Gastroesophageal sphincter (tissue), 4 donors: ENCODE measurements at regions not wholly inside any gene's neighbourhood (a gene's known extent, or its start where the extent isn't known, plus 50 kb on each side); places are given as distances from the start of the nearest gene placed in this dataset.

Source experiments
- ATAC-seq: fragments of 150-250 bp; one replicate; pipeline ENCODE4 v1.9.1; 2016; ENCODE audit warnings: mild to moderate bottlenecking, moderate library complexity
- H3K27ac ChIP-seq, 4 donors: fragments of 200-600 bp; sonication (generic) in 3 of 4; 1 replicate in 3 of 4; 2 replicates in 1 of 4; pipeline ENCODE4 v1.5.1; 2016 to 2019
- H3K27me3 ChIP-seq: fragments of 200-600 bp; sonication (generic); one replicate; pipeline ENCODE4 v1.5.1; 2019
- H3K36me3 ChIP-seq, 2 donors: fragments of 200-600 bp; sonication (generic); one replicate each; pipeline ENCODE4 v1.5.1; 2019; ENCODE audit warnings: control low read depth in 1 of 2
- H3K4me1 ChIP-seq, 3 donors: fragments of 200-600 bp; sonication (generic); 1 replicate in 2 of 3; 2 replicates in 1 of 3; pipeline ENCODE4 v1.5.1; 2016 to 2019; ENCODE audit warnings: control low read depth in 2 of 3
- H3K4me3 ChIP-seq, 2 donors: fragments of 200-600 bp; sonication (generic); one replicate each; pipeline ENCODE4 v1.5.1; 2019; ENCODE audit warnings: mild to moderate bottlenecking in 1 of 2, moderate library complexity in 1 of 2
- H3K9me3 ChIP-seq, 3 donors: fragments of 200-600 bp; sonication (generic); one replicate each; pipeline ENCODE4 v1.5.1; 2017 to 2019; ENCODE audit warnings: control low read depth in 2 of 3
- EP300 ChIP-seq: sonication (generic); formaldehyde crosslinking; IDR thresholded peaks from one replicate; pipeline ENCODE4 v1.6.1; 2017; ENCODE audit warnings: antibody characterized with exemption, mild to moderate bottlenecking
- POLR2A ChIP-seq, 2 donors: fragments of 450-650 bp; IDR thresholded peaks; one replicate each; pipeline ENCODE4 v1.6.1; 2017; ENCODE audit warnings: antibody characterized with exemption in 2 of 2, mild to moderate bottlenecking in 2 of 2, moderate library complexity in 1 of 2
- POLR2AphosphoS5 ChIP-seq: sonication (generic); formaldehyde crosslinking; IDR thresholded peaks from one replicate; pipeline ENCODE4 v1.6.1; 2017; ENCODE audit warnings: antibody characterized with exemption
- WGBS, 2 donors: methylation state at CpG; one replicate each; pipeline ENCODE4 v1.1.5; 2018; ENCODE audit warnings: low coverage in 1 of 2; 5-methylcytosine and 5-hydroxymethylcytosine counted together
- TF ChIP-seq, protein P1 (sequence below), 4 experiments: fragments of 200-600 bp in 2 of 4; fragments of 450-650 bp in 2 of 4; sonication (generic) in 1 of 4; IDR thresholded peaks; one replicate each; pipeline ENCODE4 v1.5.1; 2017 to 2019; ENCODE audit warnings: antibody characterized with exemption in 4 of 4, mild to moderate bottlenecking in 2 of 4, moderate library complexity in 2 of 4

DNA sequence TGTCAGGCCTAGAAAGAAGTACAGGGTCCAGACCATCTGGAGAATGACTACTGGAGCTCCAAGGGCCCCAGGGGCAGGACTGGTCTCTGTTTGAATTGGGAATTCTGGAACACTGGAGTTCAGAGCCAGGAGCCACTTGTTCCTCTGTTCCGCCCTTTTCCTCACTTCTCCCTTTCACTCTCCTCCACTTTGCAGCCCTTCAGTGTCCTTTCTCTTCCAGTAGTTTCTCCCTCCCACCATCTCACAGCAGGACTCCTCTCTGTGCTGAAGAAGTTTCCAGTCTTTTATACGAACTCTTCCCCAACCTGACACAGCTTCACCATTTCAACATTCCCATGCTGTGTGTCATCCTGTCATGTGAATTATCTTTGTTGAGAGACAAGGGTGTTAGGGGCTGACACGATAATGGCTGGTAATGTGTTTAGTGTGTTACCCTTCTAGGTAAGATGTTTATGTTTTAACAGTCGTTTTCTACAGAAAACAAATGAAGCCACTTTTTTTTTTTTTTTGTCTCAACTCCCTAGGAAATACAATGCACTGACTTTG, 180.3 kb upstream of the MYOCD start:
- no peaks in the 10 kb centered on the region for H3K4me1 ChIP-seq
- no peaks in the 10 kb centered on the region for H3K36me3 ChIP-seq
- TF ChIP-seq POLR2AphosphoS5 (no peak), EP300 (no peak), POLR2A (IDR thresholded peaks at IDR 0.05) (no peak)
- TF ChIP-seq, protein P1, sequence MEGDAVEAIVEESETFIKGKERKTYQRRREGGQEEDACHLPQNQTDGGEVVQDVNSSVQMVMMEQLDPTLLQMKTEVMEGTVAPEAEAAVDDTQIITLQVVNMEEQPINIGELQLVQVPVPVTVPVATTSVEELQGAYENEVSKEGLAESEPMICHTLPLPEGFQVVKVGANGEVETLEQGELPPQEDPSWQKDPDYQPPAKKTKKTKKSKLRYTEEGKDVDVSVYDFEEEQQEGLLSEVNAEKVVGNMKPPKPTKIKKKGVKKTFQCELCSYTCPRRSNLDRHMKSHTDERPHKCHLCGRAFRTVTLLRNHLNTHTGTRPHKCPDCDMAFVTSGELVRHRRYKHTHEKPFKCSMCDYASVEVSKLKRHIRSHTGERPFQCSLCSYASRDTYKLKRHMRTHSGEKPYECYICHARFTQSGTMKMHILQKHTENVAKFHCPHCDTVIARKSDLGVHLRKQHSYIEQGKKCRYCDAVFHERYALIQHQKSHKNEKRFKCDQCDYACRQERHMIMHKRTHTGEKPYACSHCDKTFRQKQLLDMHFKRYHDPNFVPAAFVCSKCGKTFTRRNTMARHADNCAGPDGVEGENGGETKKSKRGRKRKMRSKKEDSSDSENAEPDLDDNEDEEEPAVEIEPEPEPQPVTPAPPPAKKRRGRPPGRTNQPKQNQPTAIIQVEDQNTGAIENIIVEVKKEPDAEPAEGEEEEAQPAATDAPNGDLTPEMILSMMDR (IDR thresholded peaks at IDR 0.05): no peak
- H3K27ac ChIP-seq: no peak overlapping the region
- H3K27me3 ChIP-seq: no peaks in the 10 kb centered on the region
- no peaks in the 10 kb centered on the region for H3K9me3 ChIP-seq
- no peak overlapping the region for H3K4me3 ChIP-seq
- ATAC-seq: no peak
- WGBS, 2 donors: 43% methylated on average over 4 of the region's 4 CpGs; no CpG with 5 or more reads in 1 of the 2 donors

DNA sequence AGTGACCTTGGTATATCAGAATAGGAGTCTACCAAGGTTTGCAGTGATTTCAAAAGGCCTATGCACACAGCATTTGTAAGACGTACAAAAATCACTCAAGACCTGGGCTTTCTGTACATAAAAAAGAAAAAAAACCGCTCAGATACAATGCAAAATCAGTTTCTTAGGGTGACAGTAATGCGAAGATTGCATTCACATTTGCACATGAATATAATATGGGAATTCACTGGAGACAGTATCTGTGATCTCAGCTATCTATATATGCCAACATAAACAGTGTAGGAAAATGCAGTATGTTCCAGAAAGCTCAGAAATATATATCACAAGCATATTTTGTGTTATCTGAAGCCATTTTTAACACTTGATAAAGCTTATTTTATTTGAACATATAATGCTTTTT, 176.4 kb upstream of the MYOCD start:
- Histone ChIP-seq H3K4me3 (no peak overlapping the region), H3K27ac (no peak overlapping the region), H3K27me3 (no peaks in the 10 kb centered on the region), H3K9me3 (no peaks in the 10 kb centered on the region), H3K4me1 (no peaks in the 10 kb centered on the region), H3K36me3 (no peaks in the 10 kb centered on the region)
- 77 to 83% methylated on average over 3 of the region's 3 CpGs for WGBS, 2 donors
- ATAC-seq: no peak
- TF ChIP-seq EP300 (no peak), POLR2AphosphoS5 (no peak), POLR2A (IDR thresholded peaks at IDR 0.05) (no peak)
- TF ChIP-seq, protein P1 (IDR thresholded peaks at IDR 0.05): no peak

DNA sequence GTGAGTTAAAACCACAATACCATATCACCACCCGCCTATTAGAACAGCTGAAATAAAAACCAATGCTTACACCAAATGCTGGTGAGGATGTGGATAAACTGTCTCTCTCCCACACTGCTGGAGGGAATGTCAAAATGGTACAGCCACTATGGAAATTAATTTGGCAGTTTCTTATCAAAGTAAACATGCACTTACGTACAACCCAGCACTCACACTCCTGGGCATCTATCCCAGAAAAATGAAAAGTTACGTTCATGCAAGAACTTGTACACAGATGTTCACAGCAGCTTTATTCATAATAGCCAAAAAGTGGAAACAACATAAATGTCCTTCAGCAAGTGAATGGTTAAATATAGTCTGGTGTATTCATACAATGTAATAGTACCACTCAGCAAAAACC, 173.2 kb upstream of the MYOCD start:
- no peak overlapping the region for H3K27ac ChIP-seq
- no peaks in the 10 kb centered on the region for H3K36me3 ChIP-seq
- peaks cover 0 to 6% (median 0%) of the 10 kb centered on the region in 3 donors for H3K4me1 ChIP-seq
- TF ChIP-seq EP300 (no peak), POLR2AphosphoS5 (no peak), POLR2A (IDR thresholded peaks at IDR 0.05) (no peak)
- TF ChIP-seq, protein P1 (IDR thresholded peaks at IDR 0.05): no peak
- H3K9me3 ChIP-seq: no peaks in the 10 kb centered on the region
- no peak for ATAC-seq
- H3K27me3 ChIP-seq: no peaks in the 10 kb centered on the region
- 19 to 43% methylated on average over 3 of the region's 3 CpGs for WGBS, 2 donors
- H3K4me3 ChIP-seq: no peak overlapping the region

DNA sequence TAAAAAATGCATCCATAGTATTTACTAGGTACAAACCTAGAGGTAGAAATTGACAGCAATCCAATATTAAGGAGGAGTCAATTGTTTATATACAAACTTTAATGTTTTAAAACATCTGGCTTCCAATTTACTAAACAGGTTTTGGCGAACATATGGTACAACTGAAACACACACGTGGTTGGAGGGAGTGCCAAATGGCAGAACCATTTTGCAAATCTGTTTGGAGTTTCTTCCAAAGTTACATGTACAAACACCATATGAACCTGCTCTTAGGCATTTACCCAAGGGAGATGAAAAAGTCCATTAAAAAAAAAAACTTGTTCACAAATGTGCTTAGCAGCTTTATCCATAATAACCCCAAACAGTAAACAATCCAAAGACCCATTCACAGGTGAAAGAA, 159.8 kb upstream of the MYOCD start:
- Histone ChIP-seq H3K36me3 (no peaks in the 10 kb centered on the region), H3K4me3 (no peak overlapping the region), H3K27ac (no peak overlapping the region), H3K4me1 (no peaks in the 10 kb centered on the region), H3K9me3 (no peaks in the 10 kb centered on the region), H3K27me3 (no peaks in the 10 kb centered on the region)
- no peak for ATAC-seq
- WGBS, 2 donors: 70 to 71% methylated on average over 2 of the region's 2 CpGs
- no peak for TF ChIP-seq POLR2A (IDR thresholded peaks at IDR 0.05)
- TF ChIP-seq EP300: no peak
- TF ChIP-seq, protein P1 (IDR thresholded peaks at IDR 0.05): no peak
- no peak for TF ChIP-seq POLR2AphosphoS5

DNA sequence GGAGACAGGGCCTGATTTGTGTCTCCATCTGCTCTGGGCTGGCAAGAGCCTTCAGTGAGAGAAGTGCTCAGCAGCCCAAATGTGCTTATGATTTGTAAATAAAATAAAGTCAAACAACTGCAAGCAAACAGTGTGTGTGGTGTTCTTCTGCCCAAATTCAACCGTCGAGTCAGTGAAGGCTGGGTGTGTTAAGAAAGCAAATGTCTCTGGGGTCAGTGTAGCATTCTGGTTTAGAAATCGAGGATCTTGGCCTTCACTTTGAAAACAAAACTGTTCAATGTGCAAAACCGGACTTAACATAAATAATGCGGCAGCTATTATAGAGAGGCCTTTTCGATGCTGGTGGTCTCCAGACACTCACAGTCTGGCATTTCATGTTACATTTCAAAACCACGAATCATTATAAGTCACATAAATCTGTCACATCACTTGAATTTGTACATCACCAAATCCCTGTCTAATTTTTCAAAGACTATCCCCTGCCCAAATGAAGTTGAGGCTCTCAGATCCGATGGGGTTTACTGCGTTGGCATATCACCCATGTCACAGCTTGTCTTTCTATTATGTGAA, 158.6 kb upstream of the MYOCD start:
- TF ChIP-seq POLR2AphosphoS5: no peak
- TF ChIP-seq EP300: no peak
- TF ChIP-seq, protein P1 (IDR thresholded peaks at IDR 0.05): no peak
- no peak for TF ChIP-seq POLR2A (IDR thresholded peaks at IDR 0.05)
- no peaks in the 10 kb centered on the region for H3K4me1 ChIP-seq
- H3K36me3 ChIP-seq: no peaks in the 10 kb centered on the region
- H3K27ac ChIP-seq: no peak overlapping the region
- no peaks in the 10 kb centered on the region for H3K9me3 ChIP-seq
- WGBS, 2 donors: 58 to 68% methylated on average over 6 to 9 of the region's 9 CpGs
- no peak overlapping the region for H3K4me3 ChIP-seq
- no peaks in the 10 kb centered on the region for H3K27me3 ChIP-seq
- no peak for ATAC-seq
